ENCODE measurements at regions not wholly inside any gene's neighbourhood (a gene's known extent, or its start where the extent isn't known, plus 50 kb on each side); places are given as distances from the start of the nearest gene placed in this dataset.

DNA sequence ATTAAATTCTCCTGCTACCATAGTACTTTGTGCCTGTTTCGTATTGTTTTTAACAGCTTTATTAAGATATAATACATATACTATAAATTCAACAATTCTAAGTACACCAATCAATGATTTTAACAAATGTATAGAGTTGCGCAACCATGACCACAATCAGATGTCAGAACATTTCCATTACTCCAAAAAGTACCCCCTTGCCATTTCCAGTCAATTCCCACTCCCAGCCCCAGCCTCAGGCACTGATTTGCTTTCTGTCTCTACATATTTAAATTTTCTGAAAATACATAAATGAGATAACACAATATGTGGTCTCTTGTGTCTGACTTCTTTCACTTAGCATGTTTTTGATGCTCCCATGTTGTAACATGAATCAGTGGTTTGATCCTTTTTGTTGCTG, 193.9 kb downstream of the FIGN start:
- DNase-seq (ENCODE audit: low spot score) = no peak

DNA sequence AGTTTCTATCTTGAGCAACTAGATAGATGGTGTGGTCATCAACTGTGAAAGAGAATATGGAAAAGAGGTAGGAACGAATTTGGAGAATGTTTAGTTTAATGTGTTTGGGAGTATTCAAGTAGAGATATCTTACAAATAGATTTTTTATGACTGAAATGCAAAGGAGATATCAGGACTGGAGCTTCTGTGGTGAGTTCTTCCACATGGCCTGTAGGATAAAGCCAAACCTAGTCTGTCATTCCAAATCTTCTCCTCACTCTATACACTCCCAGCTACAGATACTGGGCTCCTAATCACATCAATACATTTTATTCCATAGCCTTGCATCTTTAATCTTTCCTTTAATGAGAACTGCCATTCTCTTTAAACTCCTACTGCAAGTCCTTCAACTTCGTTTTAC, 194.3 kb downstream of the FIGN start:
- no peak for DNase-seq (ENCODE audit: low spot score)

DNA sequence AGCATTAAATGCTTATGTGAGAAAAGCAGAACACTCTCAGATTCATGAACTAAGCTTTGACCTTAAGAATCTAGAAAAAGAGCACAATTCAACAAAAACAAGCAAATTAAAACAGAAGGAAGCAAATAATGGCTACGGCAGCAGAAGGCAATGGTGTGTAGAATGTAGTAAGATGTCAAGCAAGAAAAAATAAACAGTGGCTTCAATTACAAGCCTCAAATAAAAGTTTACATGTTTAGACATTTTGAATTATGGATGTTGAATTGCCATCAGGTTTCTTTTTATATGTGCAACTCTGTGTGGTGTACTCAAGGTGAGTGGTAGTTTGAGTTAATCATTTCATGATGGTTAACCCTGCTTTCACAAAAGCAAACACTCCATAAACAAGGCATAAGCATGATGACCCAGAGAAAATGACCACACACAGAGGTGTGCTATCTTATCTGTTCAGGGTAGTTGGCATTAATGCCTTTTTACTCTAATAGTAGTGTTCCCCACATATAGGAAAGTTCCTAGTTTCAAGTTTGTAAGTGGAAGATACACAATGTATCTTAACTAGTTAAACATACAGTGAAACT, 207.1 kb downstream of the FIGN start:
- no peak for DNase-seq (ENCODE audit: low spot score)

DNA sequence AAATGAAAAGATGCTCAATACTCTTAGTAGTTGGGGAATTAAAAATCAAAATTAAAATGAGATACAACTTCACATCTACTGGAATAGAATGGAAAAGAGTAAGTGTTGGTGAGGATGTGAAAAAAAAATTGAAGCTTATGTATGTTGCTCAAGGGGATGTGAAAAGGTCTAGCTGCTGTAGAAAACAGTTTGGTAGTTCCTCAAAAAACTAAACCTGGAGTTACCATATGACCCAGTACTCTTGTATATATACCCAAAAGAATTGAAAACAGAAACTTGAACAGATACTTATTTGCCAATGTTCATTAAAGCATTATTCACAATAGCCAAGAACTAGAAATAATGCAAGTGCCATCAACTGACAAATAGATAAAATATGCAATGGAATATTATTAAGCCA, 208.4 kb downstream of the FIGN start:
- no peak for DNase-seq (ENCODE audit: low spot score)

DNA sequence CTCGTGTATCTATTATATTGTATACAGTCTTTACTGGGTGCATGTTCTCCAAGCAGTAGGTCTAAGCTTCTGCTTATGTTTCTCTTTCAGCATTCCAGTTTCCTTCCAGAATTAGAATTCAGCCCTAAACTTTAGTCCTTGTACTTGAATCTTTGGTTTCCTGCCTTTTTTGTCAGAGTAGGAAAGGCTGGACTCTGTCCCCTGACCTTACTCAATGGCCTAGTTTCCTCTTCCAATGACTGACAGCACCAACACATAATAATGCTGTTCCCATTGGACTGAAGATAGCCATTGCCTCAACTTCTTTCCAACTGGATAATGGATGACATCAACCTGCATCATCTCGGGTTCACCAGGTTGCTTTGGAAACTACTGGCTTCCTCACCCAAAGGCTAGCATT, 217.0 kb downstream of the FIGN start:
- no peak for DNase-seq (ENCODE audit: low spot score)

DNA sequence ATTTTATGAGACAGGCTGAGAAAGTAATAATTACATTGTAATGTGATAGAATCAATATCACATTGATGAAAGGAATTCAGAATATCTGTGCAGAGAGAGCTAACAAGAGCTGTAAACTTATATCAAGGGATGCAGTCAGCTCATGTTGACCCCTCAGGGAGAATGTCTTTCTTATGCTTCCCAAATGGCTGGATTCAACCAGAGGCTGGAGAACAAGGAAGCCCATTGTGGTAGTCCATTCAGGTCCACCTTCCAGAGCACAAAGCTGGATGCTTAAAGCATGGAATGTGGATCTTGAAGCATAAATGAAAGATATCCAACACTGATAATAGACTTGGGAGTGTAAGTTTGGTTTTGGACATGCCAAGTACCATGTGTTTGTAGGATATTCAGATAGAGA, 220.0 kb downstream of the FIGN start:
- DNase-seq (ENCODE audit: low spot score) = no peak

DNA sequence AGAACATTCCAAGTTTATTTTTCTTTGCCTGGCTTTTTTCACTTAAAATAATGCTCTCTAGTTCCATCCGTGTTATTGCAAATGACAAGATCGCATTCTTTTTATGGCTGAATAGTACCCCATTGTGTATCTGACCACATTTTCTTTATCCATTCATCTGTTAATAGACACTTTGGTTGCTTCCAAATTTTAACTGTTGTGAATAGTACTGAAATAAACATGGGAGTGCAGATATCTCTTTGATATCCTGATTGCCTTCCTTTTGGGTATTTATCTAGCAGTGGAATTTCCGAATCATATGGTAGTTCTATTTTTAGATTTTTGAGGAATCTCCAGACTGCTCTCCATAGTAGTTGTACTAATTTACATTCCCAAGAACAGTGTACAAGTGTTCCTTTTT, 230.5 kb downstream of the FIGN start:
- DNase-seq (ENCODE audit: low spot score) = no peak

DNA sequence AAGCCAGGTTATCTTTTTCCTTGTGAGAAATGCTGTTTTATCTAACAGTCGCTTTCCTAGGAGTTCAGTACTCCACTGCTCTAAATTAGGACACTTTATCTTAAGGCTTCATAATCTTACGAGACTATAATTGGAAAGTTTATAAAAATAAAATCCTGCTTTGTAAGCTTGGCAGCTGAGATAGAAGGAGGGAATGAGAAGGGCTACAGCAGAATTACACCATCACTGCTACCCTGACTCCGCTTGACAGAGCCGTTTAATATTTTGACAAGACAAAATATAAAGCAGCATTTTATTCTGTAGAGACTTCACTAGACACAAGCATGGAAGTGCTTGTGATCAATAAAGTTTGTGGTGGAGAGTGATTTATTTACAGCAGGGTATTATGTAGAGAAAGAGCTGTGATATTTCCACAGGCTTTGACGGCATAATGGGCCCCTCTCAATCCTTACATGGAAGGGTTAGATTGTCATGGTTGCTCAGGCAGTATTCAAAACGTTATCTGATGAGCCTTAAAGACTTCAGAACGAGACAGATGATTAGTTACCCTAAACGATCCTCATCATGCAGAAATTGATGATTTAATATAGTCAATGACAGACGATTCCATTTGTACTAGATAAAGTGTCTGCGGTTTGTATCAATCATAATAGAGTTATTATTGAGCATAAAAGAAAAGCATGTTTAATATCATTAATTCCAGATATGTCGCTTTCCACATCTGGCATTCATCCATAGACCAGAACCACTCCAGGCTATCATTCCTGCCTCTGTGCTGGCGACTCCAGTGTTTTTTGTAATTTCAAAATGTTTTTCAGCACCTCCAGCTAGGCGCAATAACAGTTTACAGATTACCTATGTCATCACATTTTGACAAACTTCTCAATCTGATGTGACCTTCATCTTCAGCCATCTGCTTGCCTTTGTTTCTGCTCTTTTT, 242.2 kb downstream of the FIGN start:
- no peak for DNase-seq (ENCODE audit: low spot score)

DNA sequence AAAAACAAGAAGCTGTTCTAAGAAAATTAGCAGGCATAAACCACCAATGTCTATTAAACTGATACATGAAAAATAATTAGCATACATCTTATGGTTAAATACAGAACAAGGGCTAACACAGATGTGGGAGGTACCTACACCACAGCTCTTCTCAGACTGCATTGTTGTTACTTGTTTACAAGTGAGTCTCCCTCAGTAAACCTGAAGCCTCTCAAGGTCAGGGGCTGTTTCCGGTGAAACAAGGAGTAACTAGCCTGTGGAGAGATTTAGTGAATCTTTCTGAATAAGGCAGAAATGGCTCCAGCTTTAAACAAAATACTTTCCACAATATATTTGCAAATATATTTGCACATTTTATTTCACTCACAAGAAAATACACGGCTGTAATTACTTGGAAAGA, 244.0 kb downstream of the FIGN start:
- no peak for DNase-seq (ENCODE audit: low spot score)

DNA sequence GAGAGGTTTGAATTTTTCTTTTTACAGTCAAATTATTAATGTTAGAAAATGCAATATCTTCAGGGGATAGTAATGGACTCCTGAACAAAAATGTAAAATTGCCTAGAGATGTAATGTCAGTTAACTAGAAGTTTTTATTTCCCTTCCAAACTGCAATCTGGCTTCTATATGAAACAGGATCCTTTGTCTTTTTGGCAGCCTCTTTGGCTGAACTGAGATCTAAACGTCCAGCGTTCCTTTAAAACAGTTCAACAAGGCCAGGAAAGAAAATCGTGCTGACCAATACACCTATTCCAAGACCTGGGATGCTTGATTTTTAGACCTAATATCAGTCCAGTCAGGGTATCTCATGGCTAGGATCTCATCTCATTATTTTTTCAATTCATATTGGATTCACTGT, 245.5 kb downstream of the FIGN start:
- no peak for DNase-seq (ENCODE audit: low spot score)

DNA sequence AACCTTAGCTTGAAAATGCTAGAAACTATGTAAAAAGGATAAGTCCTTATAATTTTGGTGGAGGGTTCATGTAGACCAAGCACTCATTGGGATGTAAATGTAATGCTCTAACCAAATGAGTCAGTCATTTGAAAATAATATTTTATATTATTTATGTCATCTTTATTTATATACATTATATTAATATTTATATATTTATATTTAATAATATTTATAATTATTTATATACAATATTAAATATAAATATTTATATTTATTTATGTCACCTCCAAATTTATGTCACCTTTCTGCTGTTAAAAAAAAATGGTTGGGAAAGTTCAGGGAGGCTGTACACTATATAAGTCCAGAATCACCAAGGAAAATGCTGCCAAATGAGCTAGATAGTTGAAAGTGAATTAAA, 254.3 kb downstream of the FIGN start:
- DNase-seq (ENCODE audit: low spot score) = no peak

DNA sequence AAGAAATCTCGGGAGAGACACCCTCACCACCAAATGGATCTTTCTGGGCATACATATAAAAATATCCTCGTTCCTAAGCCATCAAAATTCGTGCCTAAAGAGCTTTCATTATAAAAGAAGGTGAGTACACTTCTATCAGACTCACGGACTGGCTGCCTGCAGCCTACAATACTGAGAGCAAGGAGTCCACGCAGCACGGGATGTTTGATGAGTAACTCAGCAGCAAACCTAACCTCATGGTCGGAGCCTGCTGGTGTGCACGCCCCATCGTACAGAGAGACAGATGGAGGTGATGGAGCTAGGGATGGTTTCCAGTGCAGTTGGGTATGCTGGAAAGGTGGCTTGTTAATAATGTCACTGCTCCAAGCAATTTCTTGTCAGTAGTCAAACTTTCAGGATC, 256.2 kb downstream of the FIGN start:
- DNase-seq (ENCODE audit: low spot score) = no peak

DNA sequence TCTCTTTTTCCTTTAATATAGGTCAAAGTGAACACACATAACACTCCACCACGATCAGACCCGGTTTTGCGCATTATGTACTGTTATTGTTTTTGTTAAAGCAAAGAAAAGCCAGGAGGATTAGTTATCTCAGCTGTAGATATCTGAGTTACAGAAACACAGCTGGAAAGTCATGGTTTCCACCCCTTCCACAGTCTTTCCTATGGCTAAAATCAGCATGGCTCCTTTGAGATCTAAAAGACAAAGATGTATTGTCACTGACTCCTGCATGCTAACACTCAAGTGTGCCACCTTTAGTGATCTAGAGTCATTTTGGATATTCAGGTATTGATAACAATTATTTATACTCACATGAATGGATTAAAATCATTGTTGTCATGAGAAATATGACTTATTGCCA, 260.0 kb downstream of the FIGN start:
- no peak for DNase-seq (ENCODE audit: low spot score)

DNA sequence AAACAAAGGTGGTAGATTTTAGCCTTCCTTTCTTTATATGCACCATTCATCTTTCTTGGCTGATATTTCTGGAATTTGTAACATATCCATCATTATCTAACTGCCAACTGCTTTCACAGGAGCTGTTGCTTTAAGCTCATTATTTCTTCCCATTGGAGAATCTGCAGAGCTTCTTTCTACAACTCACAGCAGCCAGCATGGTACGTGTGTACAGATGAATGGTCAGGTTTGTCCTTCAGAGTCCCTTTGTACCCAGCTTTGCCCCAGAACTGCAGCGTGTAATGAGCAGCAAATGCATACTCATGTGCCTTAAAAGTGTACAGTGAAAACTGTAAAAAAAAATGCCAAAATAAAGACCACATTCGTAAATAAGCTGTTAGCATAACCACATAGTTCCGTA, 260.9 kb downstream of the FIGN start:
- DNase-seq (ENCODE audit: low spot score) = no peak

DNA sequence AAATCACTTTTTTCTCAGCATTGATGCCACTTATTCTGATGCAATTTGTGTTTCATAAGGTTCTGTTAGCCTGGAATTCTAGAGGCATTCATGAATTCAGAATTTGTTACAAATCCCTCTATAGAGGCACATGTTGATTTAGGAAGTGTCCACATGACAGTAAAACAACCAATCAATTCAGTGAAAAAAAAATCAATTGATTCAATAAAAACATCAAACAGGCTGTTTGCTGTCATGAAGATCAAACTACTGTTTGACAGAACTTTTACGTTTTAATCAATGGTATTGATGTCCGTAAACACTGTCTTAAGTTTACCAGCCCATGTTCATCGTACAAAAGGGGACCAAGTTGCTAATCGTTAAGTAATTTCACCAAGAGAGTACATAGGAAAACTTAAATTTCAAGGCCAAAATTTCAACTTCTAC, 261.5 kb downstream of the FIGN start:
- DNase-seq (ENCODE audit: low spot score) = no peak

DNA sequence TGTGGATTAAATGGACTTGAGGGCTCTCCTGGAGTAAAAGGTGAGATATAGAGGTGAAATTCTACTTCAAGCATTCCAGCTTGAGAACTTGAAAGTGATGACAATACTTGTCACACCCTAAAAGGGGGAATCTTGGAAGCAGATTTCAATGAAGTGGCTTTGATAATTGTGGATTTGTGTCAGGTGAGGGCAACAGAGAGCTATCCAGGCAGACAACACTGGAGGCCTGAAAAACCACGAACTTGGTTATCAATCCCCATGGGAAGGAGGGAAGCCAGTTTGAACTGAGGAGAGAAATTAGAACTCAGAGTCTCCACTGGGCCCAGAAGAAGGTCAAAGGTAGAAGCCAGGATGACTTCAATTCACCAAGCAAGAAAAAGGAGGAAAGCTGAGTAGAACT, 263.9 kb downstream of the FIGN start:
- DNase-seq (ENCODE audit: low spot score) = peak; percentile 8

DNA sequence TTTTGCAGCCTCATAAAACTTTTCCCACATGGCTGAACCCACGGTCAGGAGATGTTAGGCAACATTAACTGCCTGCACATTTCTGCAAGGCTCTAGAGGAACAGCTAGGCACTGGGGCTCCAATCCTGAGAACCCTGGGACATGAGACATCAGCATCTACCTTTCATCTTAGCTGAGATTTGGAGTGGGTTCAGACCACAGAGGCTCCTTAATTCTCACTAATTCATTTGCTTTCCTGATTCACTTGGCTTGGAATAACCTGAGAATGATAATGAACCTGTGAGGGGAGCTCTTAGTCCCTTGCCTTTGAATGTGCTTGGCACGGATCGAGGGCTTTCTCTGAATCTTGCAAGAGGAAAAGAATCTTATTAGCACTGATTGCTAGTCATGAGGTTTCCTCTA, 266.2 kb downstream of the FIGN start:
- DNase-seq (ENCODE audit: low spot score) = no peak

DNA sequence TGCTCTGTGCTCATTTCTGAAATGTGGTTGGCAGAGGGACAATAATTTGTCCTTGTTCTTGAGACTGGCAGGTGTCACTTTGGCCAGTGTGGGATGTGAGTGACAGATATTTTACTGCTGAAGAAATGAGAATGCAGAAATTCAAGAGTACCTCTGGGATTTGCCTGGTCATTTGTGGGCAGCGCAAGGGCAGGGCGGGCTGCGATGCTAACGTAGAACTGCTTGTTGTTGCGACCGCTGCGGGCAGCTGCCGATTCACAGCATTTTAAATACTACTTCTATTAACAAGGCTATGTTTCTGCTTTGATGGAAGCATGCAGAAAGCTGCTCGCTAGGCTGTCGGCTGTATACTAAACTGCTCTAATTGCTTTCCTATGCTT, 268.6 kb downstream of the FIGN start:
- DNase-seq (ENCODE audit: low spot score) = no peak

DNA sequence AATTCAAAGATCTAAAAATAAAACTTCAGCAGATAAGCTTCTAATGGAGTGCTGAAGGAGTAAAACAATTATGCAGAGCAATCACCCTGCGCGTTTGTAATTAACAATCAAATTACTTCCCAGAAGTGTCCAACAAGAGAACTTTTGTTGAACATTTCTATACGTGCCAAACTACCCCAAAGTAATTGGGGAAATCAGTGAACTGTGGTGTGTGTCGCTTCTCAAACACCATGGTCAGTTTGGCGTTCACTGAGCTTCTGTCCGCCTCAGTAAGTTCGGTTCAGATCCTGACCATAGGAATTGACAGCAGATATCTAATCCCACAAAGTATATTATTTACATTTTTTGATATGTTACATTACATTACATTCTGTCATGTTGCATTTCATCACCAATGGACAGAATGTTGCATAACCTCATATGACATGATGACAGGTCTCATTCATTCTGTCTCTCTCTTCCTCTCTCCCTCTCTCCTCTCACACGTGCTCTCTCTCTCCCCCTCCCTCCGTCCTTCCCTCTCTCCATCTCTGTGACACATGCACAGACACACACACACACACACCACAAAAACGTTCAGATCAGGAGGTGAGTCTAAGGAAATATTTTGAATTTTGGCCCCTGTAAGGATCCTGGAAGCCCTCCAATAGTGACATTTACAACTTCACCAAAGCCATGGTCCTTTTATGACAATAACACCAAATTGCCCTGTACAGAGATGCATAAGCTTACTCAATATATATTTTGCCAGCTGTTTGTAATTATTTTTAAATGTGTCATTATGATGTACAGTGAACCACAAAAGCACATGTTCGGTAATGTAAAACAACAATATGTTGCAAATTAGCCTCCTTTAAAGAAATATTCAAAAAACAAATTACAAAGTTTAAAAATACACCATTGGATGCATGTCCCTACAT, 269.2 kb downstream of the FIGN start:
- DNase-seq (ENCODE audit: low spot score) = no peak

DNA sequence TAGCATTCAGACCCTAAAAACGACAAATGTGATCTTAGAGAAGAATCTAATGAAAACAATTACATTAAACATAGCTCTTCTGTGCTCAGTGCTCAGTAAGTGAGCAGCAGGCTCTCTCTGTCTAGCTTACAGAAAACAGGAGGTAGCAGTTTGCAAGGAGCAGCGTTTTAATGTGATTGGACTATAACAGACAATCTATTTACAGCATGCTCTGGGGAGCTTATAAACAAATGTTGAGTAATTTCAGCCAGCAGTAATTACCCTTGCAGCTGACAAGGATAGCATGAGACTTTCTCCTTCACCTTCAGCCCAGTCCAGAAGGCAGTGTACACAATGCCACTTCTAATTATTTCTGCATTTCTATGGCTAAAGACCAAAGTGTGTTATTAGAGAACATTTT, 270.4 kb downstream of the FIGN start:
- peak; percentile 72 for DNase-seq (ENCODE audit: low spot score)

DNA sequence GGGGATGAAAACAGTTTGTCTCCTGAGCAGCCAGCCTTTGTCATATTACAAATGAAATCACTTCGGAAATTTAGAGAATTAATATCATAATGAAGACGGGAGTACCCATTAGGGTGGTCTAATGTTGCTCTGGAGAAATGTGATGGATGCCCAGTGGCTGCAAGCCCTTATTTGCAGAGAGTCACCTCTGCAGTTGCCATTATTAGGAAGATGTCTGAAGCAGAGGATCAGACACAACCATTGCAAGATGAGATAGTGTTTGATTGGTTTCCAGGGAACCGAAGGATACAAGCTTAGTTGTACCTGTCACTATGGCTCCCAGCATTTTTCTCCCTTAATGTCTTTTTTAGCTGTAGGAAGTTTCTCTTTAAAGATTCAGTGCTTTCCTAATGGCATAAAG, 272.4 kb downstream of the FIGN start:
- DNase-seq (ENCODE audit: low spot score) = no peak

DNA sequence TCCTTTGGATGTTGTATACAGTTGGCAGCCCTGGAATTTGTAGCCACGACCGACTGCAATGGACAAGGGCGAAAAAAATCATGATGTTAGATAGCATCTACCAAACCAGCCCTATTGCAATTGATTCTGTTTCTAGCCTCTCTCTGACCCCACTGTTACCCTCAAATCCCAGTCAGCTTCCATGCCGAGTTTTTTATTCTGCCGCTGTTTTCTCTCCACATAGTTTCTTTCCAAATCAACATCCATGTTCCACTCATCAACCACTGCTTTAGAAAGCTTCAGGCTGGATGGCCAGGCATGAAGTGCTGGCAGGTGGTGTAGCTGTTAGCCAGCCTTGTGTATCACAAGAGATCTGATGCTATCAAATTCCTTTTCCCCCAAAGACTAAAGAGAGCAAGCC, 272.8 kb downstream of the FIGN start:
- DNase-seq (ENCODE audit: low spot score) = no peak

DNA sequence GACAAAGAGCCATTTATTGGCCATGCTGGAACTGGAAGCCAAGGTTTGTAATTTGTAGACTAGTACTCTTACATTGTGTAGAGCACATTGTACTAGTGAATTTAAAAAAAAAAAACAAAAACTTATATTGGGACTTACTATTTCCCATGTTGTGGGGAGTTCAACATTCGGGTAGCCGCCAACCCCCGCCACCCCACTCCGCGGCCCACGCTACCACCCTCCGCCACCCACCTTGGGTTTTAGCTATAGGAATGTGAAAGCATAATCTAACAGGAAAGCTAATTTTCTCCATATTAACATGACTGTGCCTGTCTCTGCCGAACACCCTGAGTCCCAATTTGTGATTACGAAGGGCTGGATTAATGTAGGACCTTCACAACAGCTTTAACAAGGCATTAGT, 275.8 kb downstream of the FIGN start:
- no peak for DNase-seq (ENCODE audit: low spot score)
